ENCODE measurements at regions not wholly inside any gene's neighbourhood (a gene's known extent, or its start where the extent isn't known, plus 50 kb on each side); places are given as distances from the start of the nearest gene placed in this dataset.

DNA sequence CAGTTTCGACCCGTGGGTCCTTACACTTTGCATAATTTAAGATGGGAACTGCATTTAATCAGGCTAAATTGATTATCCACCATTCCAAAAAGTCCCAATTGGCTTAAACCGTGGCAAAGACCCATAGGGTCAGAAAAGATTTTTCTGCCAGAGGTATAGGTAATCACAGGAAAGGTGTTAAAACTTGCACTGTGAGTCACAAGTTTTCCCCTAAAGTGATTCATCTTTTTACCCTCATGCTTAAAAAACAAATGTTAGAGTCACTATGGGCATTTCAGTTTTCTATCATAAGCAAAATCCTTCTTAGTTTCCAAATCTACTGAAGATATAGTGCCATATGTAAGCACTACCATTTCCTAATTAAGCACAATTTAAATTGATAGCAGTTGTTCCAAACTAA, 1079.8 kb downstream of the ADGRL2 start:
- TF ChIP-seq, protein P1, sequence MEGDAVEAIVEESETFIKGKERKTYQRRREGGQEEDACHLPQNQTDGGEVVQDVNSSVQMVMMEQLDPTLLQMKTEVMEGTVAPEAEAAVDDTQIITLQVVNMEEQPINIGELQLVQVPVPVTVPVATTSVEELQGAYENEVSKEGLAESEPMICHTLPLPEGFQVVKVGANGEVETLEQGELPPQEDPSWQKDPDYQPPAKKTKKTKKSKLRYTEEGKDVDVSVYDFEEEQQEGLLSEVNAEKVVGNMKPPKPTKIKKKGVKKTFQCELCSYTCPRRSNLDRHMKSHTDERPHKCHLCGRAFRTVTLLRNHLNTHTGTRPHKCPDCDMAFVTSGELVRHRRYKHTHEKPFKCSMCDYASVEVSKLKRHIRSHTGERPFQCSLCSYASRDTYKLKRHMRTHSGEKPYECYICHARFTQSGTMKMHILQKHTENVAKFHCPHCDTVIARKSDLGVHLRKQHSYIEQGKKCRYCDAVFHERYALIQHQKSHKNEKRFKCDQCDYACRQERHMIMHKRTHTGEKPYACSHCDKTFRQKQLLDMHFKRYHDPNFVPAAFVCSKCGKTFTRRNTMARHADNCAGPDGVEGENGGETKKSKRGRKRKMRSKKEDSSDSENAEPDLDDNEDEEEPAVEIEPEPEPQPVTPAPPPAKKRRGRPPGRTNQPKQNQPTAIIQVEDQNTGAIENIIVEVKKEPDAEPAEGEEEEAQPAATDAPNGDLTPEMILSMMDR (IDR thresholded peaks at IDR 0.05), result no peak
- no peak for TF ChIP-seq POLR2A (IDR thresholded peaks at IDR 0.05; ENCODE audit: low read depth)
- TF ChIP-seq EP300 (IDR thresholded peaks at IDR 0.05), result no peak
